Coronary artery (tissue), 2 donors: ENCODE measurements at regions not wholly inside any gene's neighbourhood (a gene's known extent, or its start where the extent isn't known, plus 50 kb on each side); places are given as distances from the start of the nearest gene placed in this dataset.
A peak's percentile ranks its signal among the peaks of the same experiment; 100 is the strongest.

ENCODE experiments used
- DNase-seq: peaks from one replicate; pipeline ENCODE4 v3.0.0-alpha.2; 2017; ENCODE audit warnings: low spot score
- H3K27ac ChIP-seq, 2 donors: fragments of 200-600 bp; sonication (generic); one replicate each; pipeline ENCODE4 v1.5.1; 2016 to 2019
- H3K4me3 ChIP-seq: fragments of 200-600 bp; sonication (generic); 2 replicates; pipeline ENCODE4 v1.5.1; 2016; ENCODE audit warnings: mild to moderate bottlenecking, moderate library complexity
- CTCF ChIP-seq: fragments of 200-600 bp; sonication (generic); IDR thresholded peaks from one replicate; pipeline ENCODE4 v1.5.1; 2019; ENCODE audit warnings: antibody characterized with exemption

- DNase-seq = no peak
- H3K27ac ChIP-seq = peak overlapping the region in 1 of 2 donors; percentile 50
- no peak for TF ChIP-seq CTCF
- no peak overlapping the region for H3K4me3 ChIP-seq
Measured at GRCh38 chr12:25691865-25692114, 138.7 kb upstream of the LMNTD1 start.

- no peak for TF ChIP-seq CTCF
- no peak for DNase-seq
- H3K27ac ChIP-seq = peak overlapping the region in 1 of 2 donors; percentile 50
- H3K4me3 ChIP-seq = no peak overlapping the region
Measured at GRCh38 chr12:25692115-25693035, 139.3 kb upstream of the LMNTD1 start.

GRCh38 chr12:25694072-25694471, 141.0 kb upstream of the LMNTD1 start:
- Histone ChIP-seq H3K4me3 (no peak overlapping the region), H3K27ac (no peak overlapping the region)
- DNase-seq = no peak
- TF ChIP-seq CTCF = no peak

GRCh38 chr12:25695574-25695973, 142.5 kb upstream of the LMNTD1 start:
- no peak for DNase-seq
- TF ChIP-seq CTCF = no peak
- no peak overlapping the region for H3K27ac ChIP-seq
- no peak overlapping the region for H3K4me3 ChIP-seq

GRCh38 chr12:25698772-25699171, 145.7 kb upstream of the LMNTD1 start:
- DNase-seq = no peak
- TF ChIP-seq CTCF = no peak
- H3K27ac ChIP-seq = no peak overlapping the region
- no peak overlapping the region for H3K4me3 ChIP-seq

GRCh38 chr12:25699454-25699853, 146.4 kb upstream of the LMNTD1 start:
- DNase-seq = no peak
- no peak for TF ChIP-seq CTCF
- no peak overlapping the region for H3K27ac ChIP-seq

GRCh38 chr12:25701290-25701689, 148.2 kb upstream of the LMNTD1 start:
- no peak for TF ChIP-seq CTCF
- Histone ChIP-seq H3K4me3 (no peak overlapping the region), H3K27ac (no peak overlapping the region)
- no peak for DNase-seq

More at GRCh38 chr12:25699454-25699853, 146.4 kb upstream of the LMNTD1 start:
- H3K4me3 ChIP-seq = no peak overlapping the region
